Dermis microvascular lymphatic vessel endothelial cell (primary cell): ENCODE measurements at regions not wholly inside any gene's neighbourhood (a gene's known extent, or its start where the extent isn't known, plus 50 kb on each side); places are given as distances from the start of the nearest gene placed in this dataset.
"Not testable (repeated sequence)": the region's sequence is repeated elsewhere in the genome, so short reads cannot be mapped to it uniquely, and the experiment has no call there.

ENCODE experiments used
- DNase-seq, 2 donors: peaks; one replicate each; pipeline versions ENCODE4 v3.0.0 to v3.0.0-alpha.2; 2010; ENCODE audit warnings: low read depth in 2 of 2

DNA sequence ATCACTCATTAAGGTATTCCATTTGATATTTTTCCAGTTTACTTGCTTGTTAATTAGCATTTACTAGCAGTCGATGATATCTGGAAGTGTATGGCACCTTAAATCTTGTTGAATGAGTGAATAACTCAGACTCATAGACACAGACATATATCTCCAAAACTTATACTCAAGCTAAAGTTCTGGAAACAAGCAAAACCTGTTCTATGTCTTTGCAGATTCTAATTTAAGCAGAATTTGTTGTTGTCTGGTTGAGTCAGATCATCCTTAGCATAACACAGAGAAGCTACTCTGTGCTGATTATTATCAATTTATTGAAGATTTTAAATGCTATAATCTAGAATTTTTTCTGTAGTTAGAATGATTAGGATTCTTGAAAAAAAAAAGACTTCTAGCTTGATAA lies 296.2 kb downstream of the MDFIC start:
- no peak for DNase-seq

DNA sequence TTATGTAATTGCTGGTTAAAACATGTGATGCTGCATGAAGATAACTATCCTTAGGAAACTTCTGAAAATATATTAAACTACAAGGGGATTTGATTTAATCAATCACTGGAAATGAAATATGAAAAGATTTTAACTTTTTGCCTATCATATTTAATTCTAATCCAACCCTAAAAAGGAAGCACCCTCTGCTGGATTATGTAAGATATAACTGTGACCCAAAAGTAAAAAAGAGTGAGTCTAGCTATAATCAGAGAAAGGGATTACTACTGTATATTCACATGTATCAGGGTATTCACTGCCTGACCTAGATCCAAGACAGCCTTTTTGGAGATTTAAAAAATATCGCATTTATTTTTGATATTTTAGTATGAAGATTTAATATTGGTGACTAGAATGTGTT lies 295.5 kb downstream of the MDFIC start:
- peak; percentile 17 to 23 for DNase-seq

GRCh38 chr7:115216652-115217051 lies 294.8 kb downstream of the MDFIC start:
- DNase-seq: no peak

GRCh38 chr7:115211171-115211570 lies 289.3 kb downstream of the MDFIC start:
- no peak for DNase-seq

- no peak for DNase-seq
Measured at GRCh38 chr7:115210552-115210951, 288.7 kb downstream of the MDFIC start.

DNA sequence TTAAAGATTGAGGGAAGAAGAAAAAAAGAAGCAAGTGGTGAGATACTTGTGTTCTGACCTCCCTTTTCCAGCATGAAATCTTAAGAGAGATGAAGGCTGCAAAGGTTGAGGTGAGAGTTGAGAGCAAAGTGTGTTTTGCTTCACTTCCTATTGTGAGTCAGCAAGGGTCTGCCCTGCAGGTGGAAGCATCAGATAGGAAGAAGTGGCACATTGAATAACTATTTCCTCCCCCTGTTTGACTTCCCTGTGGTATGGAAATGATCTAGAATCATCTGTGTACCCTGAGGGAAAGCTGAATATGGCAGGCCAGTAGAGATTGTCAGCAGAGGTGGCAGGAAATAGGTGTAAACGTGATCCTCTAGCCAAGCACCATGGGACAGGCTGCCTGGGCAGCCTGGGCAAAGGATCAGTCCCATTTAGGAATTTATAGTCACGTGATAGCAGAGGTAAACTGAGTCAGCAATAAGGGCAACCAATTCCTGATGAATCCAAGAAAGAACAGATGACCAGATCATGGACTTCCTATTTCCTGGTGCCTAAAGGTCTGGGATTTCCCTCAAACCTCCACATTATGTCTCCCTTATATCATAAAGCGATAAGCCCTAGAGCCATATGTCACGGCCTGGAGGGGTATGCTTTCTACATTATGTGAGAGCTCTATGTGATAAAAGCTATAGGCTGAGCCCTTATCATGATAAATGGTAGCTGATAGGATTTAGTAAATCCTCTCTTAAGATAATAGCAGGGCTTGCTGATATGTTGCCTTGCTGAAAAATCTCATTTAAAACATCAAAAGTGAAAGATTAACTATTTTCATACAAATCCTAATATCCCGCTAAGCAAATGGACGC lies 287.0 kb downstream of the MDFIC start:
- no peak for DNase-seq

DNA sequence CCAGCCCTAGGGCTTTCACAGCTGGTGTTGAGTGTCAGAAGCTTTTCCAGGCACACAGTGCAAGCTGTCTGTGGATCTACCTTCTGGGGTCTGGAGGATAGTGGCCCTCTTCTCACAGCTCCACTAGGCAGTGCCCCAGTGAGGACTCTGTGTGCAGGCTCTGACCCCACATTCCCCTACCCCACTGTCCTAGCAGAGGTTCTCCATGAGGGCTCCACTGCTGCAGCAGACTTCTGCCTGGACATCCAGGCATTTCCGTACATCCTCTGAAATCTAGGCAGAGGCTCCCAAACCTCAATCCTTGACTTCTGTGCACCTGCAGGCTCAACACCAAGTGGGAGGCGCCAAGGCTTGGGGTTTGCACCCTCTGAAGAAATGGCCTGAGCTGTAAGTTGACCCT lies 284.5 kb downstream of the MDFIC start:
- DNase-seq: not testable (repeated sequence)

- DNase-seq: no peak
Measured at GRCh38 chr7:115198143-115198542, 276.2 kb downstream of the MDFIC start.

DNA sequence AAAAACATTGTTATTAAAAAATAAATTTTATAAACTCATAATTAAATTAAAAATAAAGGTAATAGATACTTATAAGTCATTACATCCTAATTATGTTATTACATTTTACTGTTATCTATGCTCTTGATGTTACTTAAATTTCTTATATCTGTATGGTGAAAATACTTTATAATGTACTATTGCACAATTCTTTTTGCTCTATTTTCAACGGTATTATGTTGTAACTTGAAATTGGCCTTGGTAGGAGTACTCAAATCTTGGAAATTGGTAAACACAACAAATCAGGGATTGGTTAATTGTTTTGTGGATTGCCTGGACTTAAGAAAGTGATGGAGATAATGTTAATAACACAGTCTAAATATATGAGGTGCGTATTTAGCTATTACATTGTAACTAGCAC lies 273.3 kb downstream of the MDFIC start:
- no peak for DNase-seq

DNA sequence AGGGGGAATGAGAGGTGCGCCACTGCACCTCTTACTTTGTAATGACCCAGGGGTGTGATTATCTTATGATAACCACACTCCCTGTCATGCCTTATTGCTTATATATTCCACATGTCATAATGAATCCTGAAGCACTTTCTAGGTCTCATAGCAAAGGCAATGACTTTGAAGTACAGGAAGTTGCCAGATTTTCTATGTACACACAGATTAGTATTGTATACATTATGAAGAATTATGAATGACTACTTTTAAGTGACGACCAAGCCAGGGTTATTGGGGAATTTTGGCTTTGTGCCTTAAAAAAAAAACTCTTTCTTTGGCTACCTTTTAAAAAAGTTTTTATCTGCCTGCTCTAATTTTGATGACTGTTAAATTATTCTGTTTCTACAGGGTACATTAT lies 269.6 kb downstream of the MDFIC start:
- DNase-seq: no peak

- no peak for DNase-seq
Measured at GRCh38 chr7:115183431-115184057, 261.6 kb downstream of the MDFIC start.

DNA sequence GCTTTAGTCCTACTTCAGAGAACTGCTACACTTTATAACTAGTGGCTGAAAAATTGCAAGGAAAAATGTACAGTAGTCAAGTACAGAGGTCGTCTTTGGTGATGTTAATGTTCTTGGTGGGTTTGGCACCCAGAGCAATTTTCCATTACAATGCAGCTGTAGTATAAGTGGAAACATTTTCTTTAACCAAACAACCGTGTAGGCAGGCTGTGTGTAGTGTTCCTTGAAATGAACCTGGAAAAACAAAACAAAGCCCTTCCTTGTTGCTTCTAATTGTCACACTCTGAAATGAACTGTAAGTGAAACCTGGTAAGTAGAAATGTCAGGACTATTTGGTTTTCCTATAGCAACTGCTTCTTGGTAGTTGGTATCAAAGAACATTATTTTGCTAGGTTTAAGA lies 256.9 kb downstream of the MDFIC start:
- peak in 1 of 2 donors; percentile 49 for DNase-seq

DNA sequence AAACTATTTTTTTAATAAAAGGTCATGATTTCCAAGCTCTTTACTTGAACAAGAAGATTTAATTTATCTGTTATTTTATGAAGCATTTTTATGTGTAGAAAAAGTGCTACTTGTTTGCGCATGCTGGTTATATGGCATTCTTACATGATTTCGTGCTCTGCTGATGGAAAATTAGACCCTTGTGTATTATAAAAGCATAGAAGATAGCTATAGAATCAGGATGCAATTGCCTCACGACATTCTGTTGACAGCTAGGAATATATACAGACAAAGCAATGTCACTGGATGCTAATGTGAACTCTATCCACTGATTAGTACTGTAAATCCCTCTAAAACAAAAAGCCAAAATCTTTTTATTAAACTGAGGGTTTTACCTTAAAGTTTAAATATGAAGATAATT lies 255.9 kb downstream of the MDFIC start:
- DNase-seq: no peak

GRCh38 chr7:115177103-115177502 lies 255.2 kb downstream of the MDFIC start:
- no peak for DNase-seq

DNA sequence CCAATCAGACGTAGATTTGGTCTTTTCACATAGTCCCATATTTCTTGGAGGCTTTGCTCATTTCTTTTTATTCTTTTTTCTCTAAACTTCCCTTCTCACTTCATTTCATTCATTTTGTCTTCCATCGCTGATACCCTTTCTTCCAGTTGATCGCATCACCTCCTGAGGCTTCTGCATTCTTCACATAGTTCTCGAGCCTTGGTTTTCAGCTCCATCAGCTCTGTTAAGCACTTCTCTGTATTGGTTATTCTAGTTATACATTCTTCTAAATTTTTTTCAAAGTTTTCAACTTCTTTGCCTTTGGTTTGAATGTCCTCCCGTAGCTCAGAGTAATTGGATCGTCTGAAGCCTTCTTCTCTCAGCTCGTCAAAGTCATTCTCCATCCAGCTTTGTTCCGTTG lies 250.5 kb downstream of the MDFIC start:
- not testable (repeated sequence) for DNase-seq

DNA sequence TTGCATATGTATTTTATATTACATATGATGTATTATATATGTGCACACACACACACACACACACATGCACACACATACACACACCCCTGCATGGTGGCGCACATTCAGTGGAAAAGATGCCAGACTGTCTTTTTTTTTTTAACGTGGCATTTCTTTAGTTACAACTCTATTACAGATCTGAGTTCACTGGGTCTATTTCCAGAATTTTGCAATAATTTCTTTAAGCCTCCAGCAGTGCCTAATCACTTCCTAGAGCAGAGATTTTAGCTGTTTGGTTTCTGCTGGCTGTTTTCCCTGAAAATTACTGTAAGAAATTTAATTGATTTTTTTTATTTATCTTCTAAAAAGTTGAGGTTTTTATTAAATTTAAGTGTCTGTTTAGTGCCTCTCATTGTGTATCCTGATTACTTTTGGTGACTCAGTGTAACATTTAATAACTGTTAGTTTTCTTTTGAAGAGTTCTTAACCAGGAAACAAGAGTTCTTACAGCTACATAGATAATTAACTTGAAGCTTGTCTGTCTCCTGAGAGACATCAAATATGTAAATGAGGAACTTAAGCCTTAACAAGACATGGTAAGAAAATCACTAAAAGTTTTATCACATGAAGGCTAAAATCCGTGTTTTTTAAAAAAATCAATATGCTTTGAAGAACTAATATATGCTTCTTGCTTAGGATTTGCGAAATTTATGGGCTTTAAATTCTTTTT lies 232.0 kb downstream of the MDFIC start:
- no peak for DNase-seq

DNA sequence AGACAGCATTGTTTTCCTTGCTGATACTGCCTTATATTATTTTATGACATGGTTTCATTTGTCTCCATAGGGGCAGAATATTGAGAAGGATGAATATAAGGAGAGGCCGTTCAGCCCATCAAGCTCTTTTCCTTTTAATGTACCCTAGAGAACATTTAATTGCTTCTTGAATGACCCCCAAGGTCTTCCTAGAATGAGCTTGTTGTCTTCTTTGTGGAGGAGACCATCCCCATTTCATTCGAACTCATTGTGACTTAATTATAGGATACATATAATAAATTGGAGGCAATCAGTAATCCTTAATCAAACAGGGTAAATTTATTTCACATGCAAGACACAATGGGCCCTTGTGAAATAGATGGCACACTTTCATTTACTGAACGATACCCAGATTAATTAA lies 231.3 kb downstream of the MDFIC start:
- DNase-seq: no peak

GRCh38 chr7:115146148-115146547 lies 224.3 kb downstream of the MDFIC start:
- DNase-seq: no peak

DNA sequence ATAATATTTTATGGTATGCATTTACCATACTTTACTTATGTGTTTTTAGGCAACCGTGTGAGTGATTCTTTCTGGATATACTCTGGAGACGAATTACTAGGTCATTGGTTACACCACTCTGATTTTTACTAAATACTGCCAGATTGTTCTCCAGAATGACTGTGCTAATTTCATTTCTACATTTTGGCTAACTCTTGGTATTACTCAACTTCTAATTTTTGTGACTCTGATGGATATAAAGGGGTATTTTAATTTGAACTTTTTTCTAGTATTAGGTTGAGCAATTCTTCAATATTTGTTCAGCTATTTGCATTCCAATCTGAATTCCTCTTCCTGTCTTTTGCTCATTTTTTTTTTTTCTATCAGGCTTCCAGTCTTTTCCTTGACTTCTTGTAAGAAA lies 223.6 kb downstream of the MDFIC start:
- DNase-seq: no peak

DNA sequence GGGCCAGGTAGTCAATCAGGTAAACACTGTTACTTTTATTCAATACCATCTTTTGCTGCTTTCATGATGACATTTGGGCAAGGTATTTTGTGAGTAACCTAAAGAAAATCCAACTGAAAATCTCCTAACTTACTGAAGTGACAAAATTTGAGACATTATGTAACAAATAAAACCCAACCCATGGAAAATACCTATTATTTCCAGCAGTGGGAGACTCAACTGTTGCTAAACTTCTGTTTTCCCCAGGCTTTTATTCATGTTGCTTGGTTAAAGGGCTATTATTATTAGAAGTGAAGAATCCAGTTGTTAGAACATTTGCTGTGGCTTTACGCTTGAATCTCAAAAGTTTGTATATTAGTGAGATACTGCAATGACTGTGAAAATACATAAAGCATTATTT lies 215.9 kb downstream of the MDFIC start:
- no peak for DNase-seq

DNA sequence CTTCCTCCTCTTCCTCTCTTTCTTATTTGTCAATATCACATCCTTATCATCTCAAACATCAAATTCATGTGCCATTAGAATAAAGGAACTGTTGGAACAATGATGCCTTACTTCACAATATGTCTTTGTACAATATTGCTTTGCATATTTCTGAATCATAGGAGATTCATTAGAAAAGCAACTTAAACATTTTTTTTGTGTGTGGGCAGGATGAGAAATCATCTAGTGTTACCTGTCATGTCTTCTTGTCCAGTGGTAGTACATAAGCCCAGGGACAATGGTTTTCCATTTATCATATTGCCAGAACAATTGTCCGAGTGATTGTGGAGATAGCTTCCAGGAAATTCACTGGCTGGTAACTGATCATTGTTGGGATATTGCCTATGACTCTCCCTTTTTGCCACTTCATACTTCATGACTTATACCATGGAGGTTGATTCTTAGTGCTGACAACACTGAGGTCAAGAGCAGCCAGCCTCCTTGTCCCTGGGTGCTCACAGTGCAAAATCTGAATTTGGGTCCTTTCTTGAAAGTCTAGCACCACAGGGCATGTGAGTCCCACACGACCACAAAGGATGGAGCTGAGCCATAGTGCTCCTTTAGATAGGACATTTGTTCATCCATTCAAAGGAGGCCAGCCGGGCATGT lies 215.0 kb downstream of the MDFIC start:
- peak in 1 of 2 donors; percentile 11 for DNase-seq

GRCh38 chr7:115135769-115136410 lies 214.0 kb downstream of the MDFIC start:
- DNase-seq: peak; percentile 29 to 68
